Epithelial cell of proximal tubule (primary cell): ENCODE measurements at regions not wholly inside any gene's neighbourhood (a gene's known extent, or its start where the extent isn't known, plus 50 kb on each side); places are given as distances from the start of the nearest gene placed in this dataset.
"Not testable (repeated sequence)": the region's sequence is repeated elsewhere in the genome, so short reads cannot be mapped to it uniquely, and the experiment has no call there.

ENCODE experiments used
- DNase-seq: peaks from one replicate; pipeline ENCODE4 v3.0.0-alpha.2; 2011; ENCODE audit warnings: low read depth
- H3K4me3 ChIP-seq: 2 replicates; pipeline ENCODE4 v1.5.1; 2011; ENCODE audit warnings: low read depth, mild to moderate bottlenecking, low read length
- CTCF ChIP-seq: conservative IDR thresholded peaks from 2 replicates; pipeline ENCODE4 v1.5.1; 2012; ENCODE audit warnings: low read depth, mild to moderate bottlenecking, low read length

GRCh38 chr22:48761546-48761945, 1066.1 kb downstream of the BRD1 start:
- no peak for TF ChIP-seq CTCF
- no peak overlapping the region for H3K4me3 ChIP-seq
- no peak for DNase-seq

- TF ChIP-seq CTCF = no peak
- no peak for DNase-seq
- no peak overlapping the region for H3K4me3 ChIP-seq
These were observed 1066.9 kb downstream of the BRD1 start for GRCh38 chr22:48760481-48761390.

DNA sequence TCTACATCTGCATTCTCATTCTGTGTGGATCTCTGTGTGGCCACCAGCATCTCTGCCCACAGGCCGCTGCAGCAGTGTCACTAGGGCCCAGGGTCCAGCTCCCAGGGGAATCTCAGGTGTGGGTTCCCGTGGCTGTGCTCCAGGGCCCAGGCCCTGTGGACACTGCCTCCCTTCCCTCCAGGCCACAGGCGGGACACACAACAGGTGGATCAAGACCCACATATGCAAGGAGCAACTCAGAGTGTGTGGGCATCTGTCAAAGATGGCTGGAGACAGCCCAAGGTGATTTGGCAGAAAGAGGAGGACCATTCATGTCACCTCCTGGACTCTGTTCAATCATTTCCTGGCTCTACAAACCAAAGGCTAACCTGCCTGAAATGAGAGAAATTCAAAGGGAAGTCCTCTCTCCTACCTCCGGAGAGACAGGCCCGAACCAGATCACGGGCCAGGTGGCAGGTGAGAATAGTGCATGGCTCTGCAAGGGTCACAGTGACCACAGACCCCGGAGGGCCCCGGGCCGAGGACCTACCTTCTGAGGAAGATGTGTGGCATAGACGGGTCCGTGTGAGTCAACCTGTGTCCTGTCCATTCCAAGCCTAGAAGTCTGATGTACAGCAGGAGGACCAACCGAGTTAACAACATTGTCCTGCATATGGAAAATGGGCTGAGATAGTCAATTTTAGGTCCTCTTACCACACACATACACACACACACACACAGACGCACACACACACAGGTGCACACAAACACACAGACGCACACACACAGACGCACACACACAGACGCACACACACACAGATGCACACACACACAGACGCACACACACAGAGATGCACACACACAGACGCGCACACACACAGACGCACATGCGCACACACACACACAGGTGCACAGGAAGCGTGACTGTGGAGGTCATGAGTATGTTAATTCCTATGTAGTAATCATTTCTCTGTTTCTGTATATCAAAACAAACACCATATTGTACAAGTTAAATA, 1068.5 kb downstream of the BRD1 start:
- no peak for TF ChIP-seq CTCF
- H3K4me3 ChIP-seq = no peak overlapping the region
- DNase-seq = no peak

GRCh38 chr22:48757985-48758561, 1069.6 kb downstream of the BRD1 start:
- TF ChIP-seq CTCF = no peak
- DNase-seq = no peak
- H3K4me3 ChIP-seq = no peak overlapping the region

DNA sequence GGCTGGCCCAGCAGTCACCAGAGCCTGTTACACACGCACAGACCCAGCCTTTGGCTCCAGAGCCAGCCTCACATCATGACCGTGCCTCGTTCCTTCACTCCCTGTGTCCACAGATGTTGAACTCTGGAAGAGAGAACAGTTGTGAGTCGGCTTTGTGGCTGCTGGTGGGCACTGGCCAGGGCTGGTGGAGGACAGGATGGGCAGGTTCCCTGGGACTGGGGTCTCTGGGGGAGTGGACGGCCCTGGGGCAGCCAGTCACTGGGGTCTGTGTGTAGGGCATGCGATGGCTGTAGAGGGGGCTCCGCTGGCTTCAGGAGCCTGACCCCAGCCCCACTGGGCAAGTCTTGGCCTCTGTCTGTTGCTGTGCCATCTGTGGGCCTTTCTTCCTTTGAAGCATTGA, 1070.1 kb downstream of the BRD1 start:
- no peak overlapping the region for H3K4me3 ChIP-seq
- no peak for TF ChIP-seq CTCF
- DNase-seq = no peak

GRCh38 chr22:48757135-48757534, 1070.5 kb downstream of the BRD1 start:
- H3K4me3 ChIP-seq, DNase-seq: not testable (repeated sequence)
